ENCODE measurements at regions not wholly inside any gene's neighbourhood (a gene's known extent, or its start where the extent isn't known, plus 50 kb on each side); places are given as distances from the start of the nearest gene placed in this dataset.

GRCh38 chr3:28835249-28835648 is 445.6 kb upstream of the RBMS3 start:
- DNase-seq: no peak

GRCh38 chr3:28835751-28836150 is 445.1 kb upstream of the RBMS3 start:
- DNase-seq: no peak

- no peak for DNase-seq
These were observed 444.7 kb upstream of the RBMS3 start for GRCh38 chr3:28836199-28836598.

- DNase-seq: no peak
These were observed 439.9 kb upstream of the RBMS3 start for GRCh38 chr3:28840976-28841376.

- no peak for DNase-seq
These were observed 439.4 kb upstream of the RBMS3 start for GRCh38 chr3:28841441-28841840.

- DNase-seq: no peak
These were observed 436.4 kb upstream of the RBMS3 start for GRCh38 chr3:28844298-28845005.

GRCh38 chr3:28845006-28845324 is 435.9 kb upstream of the RBMS3 start:
- DNase-seq: no peak

- no peak for DNase-seq
These were observed 433.8 kb upstream of the RBMS3 start for GRCh38 chr3:28846971-28847478.

GRCh38 chr3:28847736-28848135 is 433.1 kb upstream of the RBMS3 start:
- no peak for DNase-seq

GRCh38 chr3:28850186-28850585 is 430.7 kb upstream of the RBMS3 start:
- no peak for DNase-seq

GRCh38 chr3:28853830-28854229 is 427.0 kb upstream of the RBMS3 start:
- no peak for DNase-seq

GRCh38 chr3:28856796-28857195 is 424.1 kb upstream of the RBMS3 start:
- DNase-seq: no peak

GRCh38 chr3:28859897-28860296 is 421.0 kb upstream of the RBMS3 start:
- DNase-seq: no peak

- DNase-seq: no peak
These were observed 420.6 kb upstream of the RBMS3 start for GRCh38 chr3:28860307-28860706.

- DNase-seq: no peak
These were observed 417.7 kb upstream of the RBMS3 start for GRCh38 chr3:28863186-28863585.

GRCh38 chr3:28867836-28868235 is 413.0 kb upstream of the RBMS3 start:
- no peak for DNase-seq

GRCh38 chr3:28868897-28869296 is 412.0 kb upstream of the RBMS3 start:
- DNase-seq: no peak

- no peak for DNase-seq
These were observed 403.0 kb upstream of the RBMS3 start for GRCh38 chr3:28877912-28878311.

- no peak for DNase-seq
These were observed 390.5 kb upstream of the RBMS3 start for GRCh38 chr3:28890373-28890772.

- DNase-seq: no peak
These were observed 389.4 kb upstream of the RBMS3 start for GRCh38 chr3:28891485-28891884.

- DNase-seq: no peak
These were observed 380.6 kb upstream of the RBMS3 start for GRCh38 chr3:28900301-28900700.

- DNase-seq: no peak
These were observed 379.9 kb upstream of the RBMS3 start for GRCh38 chr3:28901018-28901417.

- DNase-seq: no peak
These were observed 377.7 kb upstream of the RBMS3 start for GRCh38 chr3:28903171-28903601.

- no peak for DNase-seq
These were observed 375.1 kb upstream of the RBMS3 start for GRCh38 chr3:28905798-28906197.

Measured in CD4-positive, alpha-beta T cell treated with Interleukin-6 for 4 hours (primary cell).